ENCODE measurements at regions not wholly inside any gene's neighbourhood (a gene's known extent, or its start where the extent isn't known, plus 50 kb on each side); places are given as distances from the start of the nearest gene placed in this dataset.

GRCh38 chr10:58107506-58107905 lies 160.2 kb downstream of the IPMK start:
- DNase-seq (ENCODE audit: low read depth) = peak; percentile 10
- Histone ChIP-seq H3K4me3 (ENCODE audit: low read depth, low read length) (no peak overlapping the region), H3K27me3 (ENCODE audit: control insufficient read depth, insufficient read depth, low read length) (no peaks in the 10 kb centered on the region), H3K36me3 (ENCODE audit: control insufficient read depth, insufficient read depth, low read length) (no peaks in the 10 kb centered on the region)
- ChIA-PET CTCF (no interaction called here), POLR2A (no interaction called here)
- no peak for TF ChIP-seq CTCF (IDR thresholded peaks at IDR 0.05; ENCODE audit: insufficient read depth, low read depth, low read length)

- POLR2A ChIA-PET = no interaction called here
- DNase-seq (ENCODE audit: low read depth) = no peak
These were observed 161.3 kb downstream of the IPMK start for GRCh38 chr10:58106211-58107035.

GRCh38 chr10:58104351-58104751 lies 163.3 kb downstream of the IPMK start:
- Histone ChIP-seq H3K4me3 (ENCODE audit: low read depth, low read length) (no peak overlapping the region), H3K27me3 (ENCODE audit: control insufficient read depth, insufficient read depth, low read length) (no peaks in the 10 kb centered on the region), H3K36me3 (ENCODE audit: control insufficient read depth, insufficient read depth, low read length) (no peaks in the 10 kb centered on the region)
- ChIA-PET CTCF (no interaction called here), POLR2A (no interaction called here)
- TF ChIP-seq CTCF (IDR thresholded peaks at IDR 0.05; ENCODE audit: insufficient read depth, low read depth, low read length) = no peak
- no peak for DNase-seq (ENCODE audit: low read depth)

More at GRCh38 chr10:58106211-58107035, 161.3 kb downstream of the IPMK start:
- no peak for TF ChIP-seq CTCF (IDR thresholded peaks at IDR 0.05; ENCODE audit: insufficient read depth, low read depth, low read length)
- H3K27me3 ChIP-seq (ENCODE audit: control insufficient read depth, insufficient read depth, low read length) = no peaks in the 10 kb centered on the region
- H3K36me3 ChIP-seq (ENCODE audit: control insufficient read depth, insufficient read depth, low read length) = no peaks in the 10 kb centered on the region
- CTCF ChIA-PET = no interaction called here
- H3K4me3 ChIP-seq (ENCODE audit: low read depth, low read length) = no peak overlapping the region

- no peak for TF ChIP-seq CTCF (IDR thresholded peaks at IDR 0.05; ENCODE audit: insufficient read depth, low read depth, low read length)
- no peak overlapping the region for H3K4me3 ChIP-seq (ENCODE audit: low read depth, low read length)
- POLR2A ChIA-PET = no interaction called here
- DNase-seq (ENCODE audit: low read depth) = no peak
- H3K27me3 ChIP-seq (ENCODE audit: control insufficient read depth, insufficient read depth, low read length) = no peaks in the 10 kb centered on the region
- H3K36me3 ChIP-seq (ENCODE audit: control insufficient read depth, insufficient read depth, low read length) = no peaks in the 10 kb centered on the region
- CTCF ChIA-PET = no interaction called here
These were observed 164.8 kb downstream of the IPMK start for GRCh38 chr10:58102897-58103296.

GRCh38 chr10:58101682-58102081 lies 166.0 kb downstream of the IPMK start:
- ChIA-PET POLR2A (no interaction called here), CTCF (no interaction called here)
- no peaks in the 10 kb centered on the region for H3K36me3 ChIP-seq (ENCODE audit: control insufficient read depth, insufficient read depth, low read length)
- no peak for TF ChIP-seq CTCF (IDR thresholded peaks at IDR 0.05; ENCODE audit: insufficient read depth, low read depth, low read length)
- no peaks in the 10 kb centered on the region for H3K27me3 ChIP-seq (ENCODE audit: control insufficient read depth, insufficient read depth, low read length)
- no peak for DNase-seq (ENCODE audit: low read depth)
- no peak overlapping the region for H3K4me3 ChIP-seq (ENCODE audit: low read depth, low read length)
